22Rv1 (cell line): ENCODE measurements at regions not wholly inside any gene's neighbourhood (a gene's known extent, or its start where the extent isn't known, plus 50 kb on each side); places are given as distances from the start of the nearest gene placed in this dataset.
A peak's percentile ranks its signal among the peaks of the same experiment; 100 is the strongest.

Experiments
- H3K27ac ChIP-seq: fragments of 450-650 bp; 2 replicates; pipeline ENCODE4 v1.5.1; 2017
- ZFX ChIP-seq: fragments of 450-650 bp; IDR thresholded peaks from 2 replicates; pipeline ENCODE4 v1.6.1; 2017; ENCODE audit warnings: antibody characterized with exemption, borderline replicate concordance
- TF ChIP-seq, protein P1 (sequence below): fragments of 450-650 bp; IDR thresholded peaks from 2 replicates; pipeline ENCODE4 v1.5.1; 2017; ENCODE audit warnings: mild to moderate bottlenecking

DNA sequence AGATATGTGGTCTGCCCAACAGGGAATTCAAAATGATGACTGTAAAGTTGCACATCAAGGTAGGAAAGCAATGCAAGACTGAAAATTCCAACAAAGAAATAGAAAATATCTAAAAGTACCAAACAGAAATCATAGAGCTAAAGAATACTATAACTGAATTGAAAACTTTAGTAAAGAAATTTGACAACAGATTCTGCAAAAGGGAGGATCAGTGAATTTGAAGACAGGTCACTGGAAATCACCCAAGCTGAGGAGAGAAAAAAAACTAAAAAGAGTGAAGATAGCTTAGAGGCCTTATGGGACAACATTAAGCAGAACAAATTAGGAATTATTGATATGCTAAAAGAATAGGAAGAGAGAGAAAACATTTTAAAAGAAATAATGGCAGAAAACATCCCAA is 240.6 kb downstream of the SNX13 start:
- no peak for TF ChIP-seq ZFX
- TF ChIP-seq, protein P1, sequence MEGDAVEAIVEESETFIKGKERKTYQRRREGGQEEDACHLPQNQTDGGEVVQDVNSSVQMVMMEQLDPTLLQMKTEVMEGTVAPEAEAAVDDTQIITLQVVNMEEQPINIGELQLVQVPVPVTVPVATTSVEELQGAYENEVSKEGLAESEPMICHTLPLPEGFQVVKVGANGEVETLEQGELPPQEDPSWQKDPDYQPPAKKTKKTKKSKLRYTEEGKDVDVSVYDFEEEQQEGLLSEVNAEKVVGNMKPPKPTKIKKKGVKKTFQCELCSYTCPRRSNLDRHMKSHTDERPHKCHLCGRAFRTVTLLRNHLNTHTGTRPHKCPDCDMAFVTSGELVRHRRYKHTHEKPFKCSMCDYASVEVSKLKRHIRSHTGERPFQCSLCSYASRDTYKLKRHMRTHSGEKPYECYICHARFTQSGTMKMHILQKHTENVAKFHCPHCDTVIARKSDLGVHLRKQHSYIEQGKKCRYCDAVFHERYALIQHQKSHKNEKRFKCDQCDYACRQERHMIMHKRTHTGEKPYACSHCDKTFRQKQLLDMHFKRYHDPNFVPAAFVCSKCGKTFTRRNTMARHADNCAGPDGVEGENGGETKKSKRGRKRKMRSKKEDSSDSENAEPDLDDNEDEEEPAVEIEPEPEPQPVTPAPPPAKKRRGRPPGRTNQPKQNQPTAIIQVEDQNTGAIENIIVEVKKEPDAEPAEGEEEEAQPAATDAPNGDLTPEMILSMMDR, result no peak
- H3K27ac ChIP-seq, result no peak overlapping the region

DNA sequence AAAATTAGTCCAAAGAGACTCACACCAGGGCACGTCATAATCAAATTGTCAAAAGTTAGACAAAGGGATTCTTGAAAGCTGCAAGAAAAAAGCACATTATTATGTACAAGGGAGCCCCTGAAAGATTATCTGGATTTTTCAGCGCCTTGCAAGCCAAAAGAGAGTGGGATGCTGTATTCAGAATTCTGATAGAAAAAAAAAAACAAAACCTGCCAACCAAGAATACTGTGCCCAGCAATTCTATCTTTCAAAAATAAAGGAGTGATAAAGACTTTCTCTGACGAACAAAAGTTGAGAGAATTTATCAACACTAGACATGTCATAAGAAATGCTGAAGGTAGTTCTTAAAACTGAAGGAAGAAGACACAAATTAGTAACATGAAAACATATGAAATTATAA is 240.2 kb downstream of the SNX13 start:
- H3K27ac ChIP-seq, result no peak overlapping the region
- TF ChIP-seq, protein P1, result no peak
- no peak for TF ChIP-seq ZFX

DNA sequence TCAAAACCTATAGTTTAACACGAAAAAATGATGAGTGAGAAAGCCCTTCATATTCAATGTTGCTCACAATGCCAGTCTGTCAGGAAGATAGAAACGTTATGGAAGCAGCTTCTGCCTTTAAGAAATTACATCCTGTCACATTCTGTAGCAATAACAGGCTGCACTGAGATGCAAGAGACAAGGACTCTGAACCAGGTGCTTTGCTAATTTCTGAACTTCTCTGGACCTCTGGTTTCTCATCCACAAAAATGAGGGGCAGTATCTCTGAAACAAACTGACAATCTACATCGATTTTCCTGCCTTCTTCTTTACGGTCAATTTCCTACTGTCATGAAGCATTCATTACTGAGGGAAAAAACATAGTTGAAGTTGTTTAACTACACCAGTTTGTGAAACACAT is 234.0 kb downstream of the SNX13 start:
- no peak overlapping the region for H3K27ac ChIP-seq
- TF ChIP-seq, protein P1, result no peak
- no peak for TF ChIP-seq ZFX

DNA sequence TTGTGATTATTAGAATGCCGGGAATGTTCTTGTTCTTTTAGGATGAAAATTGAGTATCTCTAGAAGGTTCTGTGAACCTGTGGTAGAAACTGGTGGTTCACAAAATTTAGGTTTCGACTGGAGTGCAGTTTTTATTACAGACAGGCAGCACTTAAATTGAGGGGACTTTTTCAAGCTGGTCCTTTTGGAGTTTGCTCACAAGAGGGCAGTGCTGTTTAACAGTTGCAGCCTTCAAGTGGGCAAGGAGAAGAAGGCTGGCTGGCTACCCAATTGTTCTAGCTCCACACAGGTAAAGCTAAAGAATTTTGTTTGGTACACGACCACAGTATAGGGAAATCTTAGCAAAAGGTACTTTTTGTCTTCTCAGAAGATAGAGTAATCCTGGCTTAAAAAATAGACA is 233.6 kb downstream of the SNX13 start:
- H3K27ac ChIP-seq, result no peak overlapping the region
- TF ChIP-seq ZFX, result no peak
- TF ChIP-seq, protein P1, result peak; percentile 84

DNA sequence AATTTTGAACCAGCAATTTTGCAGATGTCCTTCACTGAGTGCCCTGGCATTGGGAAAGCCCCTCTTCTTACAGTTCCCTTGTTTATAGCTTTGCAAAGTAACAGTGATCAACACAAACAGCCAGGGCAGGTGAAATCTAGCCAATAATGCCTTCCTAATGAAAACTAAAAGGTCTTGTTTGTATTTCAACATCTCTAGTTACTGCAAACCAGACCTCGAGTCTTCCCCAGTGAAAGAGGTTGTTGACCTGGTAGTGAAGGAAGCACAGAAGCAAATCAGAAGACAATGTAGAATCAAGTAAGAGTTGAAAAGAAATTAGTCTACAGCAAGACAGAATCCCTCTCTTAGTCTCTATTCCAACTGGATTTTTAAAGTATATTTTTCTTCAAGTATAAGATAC is 231.2 kb downstream of the SNX13 start:
- H3K27ac ChIP-seq, result no peak overlapping the region
- TF ChIP-seq, protein P1, result no peak
- TF ChIP-seq ZFX, result no peak

DNA sequence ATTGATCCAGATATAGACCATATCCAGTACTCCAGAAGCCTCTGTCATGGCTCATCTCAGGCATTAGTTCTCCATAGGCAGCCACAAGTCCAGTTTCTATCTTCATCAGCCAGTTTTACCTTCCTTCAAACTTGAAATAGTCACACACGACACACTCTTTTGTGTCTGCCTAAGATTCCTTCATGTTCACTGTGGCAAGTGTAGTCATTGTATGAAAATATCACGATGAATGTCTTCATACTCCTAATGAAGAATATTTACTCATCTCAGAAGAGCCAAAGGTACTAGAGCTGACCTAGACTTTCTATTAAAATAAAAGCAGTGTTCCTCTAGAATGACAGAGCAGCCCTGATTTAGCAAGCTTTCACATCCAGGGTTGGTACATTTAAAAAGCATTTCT is 230.7 kb downstream of the SNX13 start:
- TF ChIP-seq, protein P1, result no peak
- TF ChIP-seq ZFX, result no peak
- no peak overlapping the region for H3K27ac ChIP-seq

DNA sequence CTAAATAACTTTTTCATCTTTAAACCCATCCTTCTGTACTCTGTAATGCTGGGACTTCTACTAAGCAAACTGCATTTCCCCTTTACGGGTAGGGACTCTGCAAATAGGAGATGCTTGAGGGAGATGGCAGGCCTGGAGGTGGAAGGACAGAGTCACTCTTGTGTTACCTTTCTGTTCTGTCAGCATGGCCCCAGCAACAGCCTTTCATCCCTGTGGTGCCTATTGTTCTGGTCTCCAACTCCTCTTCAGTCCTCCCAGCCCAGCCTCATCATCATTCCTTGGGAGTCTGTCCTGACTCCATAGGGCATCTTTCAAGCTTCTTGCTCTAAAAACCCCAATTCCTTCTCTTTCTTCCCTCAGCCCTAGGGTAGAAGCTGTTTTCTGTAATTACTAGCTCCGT is 230.0 kb downstream of the SNX13 start:
- H3K27ac ChIP-seq, result no peak overlapping the region
- TF ChIP-seq, protein P1, result no peak
- TF ChIP-seq ZFX, result no peak
